ENCODE measurements at regions not wholly inside any gene's neighbourhood (a gene's known extent, or its start where the extent isn't known, plus 50 kb on each side); places are given as distances from the start of the nearest gene placed in this dataset.

- Mint-ChIP-seq H3K4me3 (peak overlapping the region; percentile 85), H3K4me1 (peaks cover 11% of the 10 kb centered on the region), H3K27ac (no peak overlapping the region), H3K27me3 (peaks cover 63% of the 10 kb centered on the region), H3K9me3 (ENCODE audit: insufficient read depth) (no peaks in the 10 kb centered on the region)
- Histone ChIP-seq H3K9me3 (ENCODE audit: control extremely low read depth in 1 of 3, control insufficient read depth in 2 of 3, insufficient read depth in 1 of 3, low read length in 2 of 3) (peaks cover 0 to 14% (median 0%) of the 10 kb centered on the region in 3 donors), H3K4me3 (ENCODE audit: control extremely low read depth in 1 of 5, extremely low read depth in 1 of 5, insufficient read depth in 1 of 5, low read depth in 2 of 5, low read length in 4 of 5) (peak overlapping the region; percentile 27 to 66 (median 66)), H3K9ac (ENCODE audit: low read length) (peak overlapping the region; percentile 69), H3K36me3 (replicated peaks in 1 of 2; ENCODE audit: control extremely low read depth in 1 of 2, control insufficient read depth in 1 of 2, extremely low read depth in 1 of 2, insufficient read depth in 2 of 2, low read length in 1 of 2) (no peaks in the 10 kb centered on the region), H3K4me2 (replicated peaks; ENCODE audit: low read depth, low read length, poor library complexity, severe bottlenecking) (peak overlapping the region; percentile 91), H3K27ac (ENCODE audit: low read length in 2 of 2) (no peak overlapping the region), H3K4me1 (ENCODE audit: control insufficient read depth in 2 of 2, insufficient read depth in 2 of 2, low read length in 2 of 2) (peaks cover 10 to 13% of the 10 kb centered on the region in 2 donors), H4K20me1 (ENCODE audit: control insufficient read depth, insufficient read depth, low read length, poor library complexity, severe bottlenecking) (no peaks in the 10 kb centered on the region), H3K79me2 (ENCODE audit: control insufficient read depth, insufficient read depth, low read length) (no peaks in the 10 kb centered on the region), H3K27me3 (replicated peaks in 1 of 4; ENCODE audit: control extremely low read depth in 1 of 4, control insufficient read depth in 3 of 4, insufficient read depth in 4 of 4, low read length in 3 of 4) (peaks cover 0 to 28% (median 27%) of the 10 kb centered on the region in 4 experiments), H2AFZ (ENCODE audit: insufficient read depth, low read depth, low read length, poor library complexity, severe bottlenecking) (peak overlapping the region; percentile 75)
- DNase-seq (peak; percentile 68), ATAC-seq (ENCODE audit: low read depth) (peak; percentile 98)
- 8% methylated on average over 41 of the region's 46 CpGs for WGBS (ENCODE audit: insufficient coverage)
- ChIA-PET CTCF (no interaction called here), POLR2A (no interaction called here)
- TF ChIP-seq EZH2 (IDR thresholded peaks at IDR 0.05; ENCODE audit: borderline replicate concordance, insufficient read depth, low read depth, low read length, poor library complexity, severe bottlenecking) (peak; percentile 0), CTCF (IDR thresholded peaks at IDR 0.05) (no peak)
- intact Hi-C loops (cut with micrococcal nuclease), result no loop called here
These were observed 132.2 kb downstream of the OGFRL1 start for GRCh38 chr6:71420693-71421328.

GRCh38 chr6:71421611-71422010, 133.0 kb downstream of the OGFRL1 start:
- DNase-seq, result no peak
- CTCF ChIA-PET, result no interaction called here
- TF ChIP-seq EZH2 (IDR thresholded peaks at IDR 0.05; ENCODE audit: borderline replicate concordance, insufficient read depth, low read depth, low read length, poor library complexity, severe bottlenecking) (no peak), CTCF (IDR thresholded peaks at IDR 0.05) (no peak)
- POLR2A ChIA-PET, result no interaction called here
- no CpG with 5 or more reads among the region's 4 CpGs for WGBS (ENCODE audit: insufficient coverage)
- H2AFZ ChIP-seq (ENCODE audit: insufficient read depth, low read depth, low read length, poor library complexity, severe bottlenecking), result no peak overlapping the region
- intact Hi-C loops (cut with micrococcal nuclease), result no loop called here
- Mint-ChIP-seq H3K27ac (no peak overlapping the region), H3K4me3 (no peak overlapping the region), H3K4me1 (peaks cover 11% of the 10 kb centered on the region), H3K27me3 (peaks cover 70% of the 10 kb centered on the region), H3K9me3 (ENCODE audit: insufficient read depth) (no peaks in the 10 kb centered on the region)
- peak overlapping the region in 1 of 5 experiments; percentile 66 for H3K4me3 ChIP-seq (ENCODE audit: control extremely low read depth in 1 of 5, extremely low read depth in 1 of 5, insufficient read depth in 1 of 5, low read depth in 2 of 5, low read length in 4 of 5)
- H3K27ac ChIP-seq (ENCODE audit: low read length in 2 of 2), result no peak overlapping the region
- peaks cover 0 to 14% (median 0%) of the 10 kb centered on the region in 3 donors for H3K9me3 ChIP-seq (ENCODE audit: control extremely low read depth in 1 of 3, control insufficient read depth in 2 of 3, insufficient read depth in 1 of 3, low read length in 2 of 3)
- H3K4me2 ChIP-seq (replicated peaks; ENCODE audit: low read depth, low read length, poor library complexity, severe bottlenecking), result no peak overlapping the region
- H3K36me3 ChIP-seq (replicated peaks in 1 of 2; ENCODE audit: control extremely low read depth in 1 of 2, control insufficient read depth in 1 of 2, extremely low read depth in 1 of 2, insufficient read depth in 2 of 2, low read length in 1 of 2), result no peaks in the 10 kb centered on the region
- H3K4me1 ChIP-seq (ENCODE audit: control insufficient read depth in 2 of 2, insufficient read depth in 2 of 2, low read length in 2 of 2), result peaks cover 10 to 13% of the 10 kb centered on the region in 2 donors
- no peak overlapping the region for H3K9ac ChIP-seq (ENCODE audit: low read length)
- no peaks in the 10 kb centered on the region for H3K79me2 ChIP-seq (ENCODE audit: control insufficient read depth, insufficient read depth, low read length)
- ATAC-seq (ENCODE audit: low read depth), result no peak
- H3K27me3 ChIP-seq (replicated peaks in 1 of 4; ENCODE audit: control extremely low read depth in 1 of 4, control insufficient read depth in 3 of 4, insufficient read depth in 4 of 4, low read length in 3 of 4), result peaks cover 0 to 28% (median 27%) of the 10 kb centered on the region in 4 experiments
- H4K20me1 ChIP-seq (ENCODE audit: control insufficient read depth, insufficient read depth, low read length, poor library complexity, severe bottlenecking), result no peaks in the 10 kb centered on the region
